Testis (tissue), 2 donors: ENCODE measurements at regions not wholly inside any gene's neighbourhood (a gene's known extent, or its start where the extent isn't known, plus 50 kb on each side); places are given as distances from the start of the nearest gene placed in this dataset.

Experiments
- CTCF ChIP-seq, 3 experiments: fragments of 450-650 bp in 2 of 3; fragments of 200-600 bp in 1 of 3; sonication (generic) in 1 of 3; IDR thresholded peaks; one replicate each; pipeline ENCODE4 v1.5.1; 2016 to 2019; ENCODE audit warnings: antibody characterized with exemption in 3 of 3, mild to moderate bottlenecking in 2 of 3, moderate library complexity in 1 of 3
- POLR2A ChIP-seq: fragments of 450-650 bp; IDR thresholded peaks from one replicate; pipeline ENCODE4 v1.6.1; 2017; ENCODE audit warnings: antibody characterized with exemption, mild to moderate bottlenecking, moderate library complexity

- TF ChIP-seq CTCF (IDR thresholded peaks at IDR 0.05) (no peak), POLR2A (no peak)
Observed at GRCh38 chrY:19973012-19973411, 228.5 kb upstream of the KDM5D start.
